HS-27A (cell line): ENCODE measurements at regions not wholly inside any gene's neighbourhood (a gene's known extent, or its start where the extent isn't known, plus 50 kb on each side); places are given as distances from the start of the nearest gene placed in this dataset.

Source experiments
- DNase-seq: peaks from one replicate; pipeline ENCODE4 v3.0.0-alpha.2; 2012; ENCODE audit warnings: low read depth, missing footprints

DNA sequence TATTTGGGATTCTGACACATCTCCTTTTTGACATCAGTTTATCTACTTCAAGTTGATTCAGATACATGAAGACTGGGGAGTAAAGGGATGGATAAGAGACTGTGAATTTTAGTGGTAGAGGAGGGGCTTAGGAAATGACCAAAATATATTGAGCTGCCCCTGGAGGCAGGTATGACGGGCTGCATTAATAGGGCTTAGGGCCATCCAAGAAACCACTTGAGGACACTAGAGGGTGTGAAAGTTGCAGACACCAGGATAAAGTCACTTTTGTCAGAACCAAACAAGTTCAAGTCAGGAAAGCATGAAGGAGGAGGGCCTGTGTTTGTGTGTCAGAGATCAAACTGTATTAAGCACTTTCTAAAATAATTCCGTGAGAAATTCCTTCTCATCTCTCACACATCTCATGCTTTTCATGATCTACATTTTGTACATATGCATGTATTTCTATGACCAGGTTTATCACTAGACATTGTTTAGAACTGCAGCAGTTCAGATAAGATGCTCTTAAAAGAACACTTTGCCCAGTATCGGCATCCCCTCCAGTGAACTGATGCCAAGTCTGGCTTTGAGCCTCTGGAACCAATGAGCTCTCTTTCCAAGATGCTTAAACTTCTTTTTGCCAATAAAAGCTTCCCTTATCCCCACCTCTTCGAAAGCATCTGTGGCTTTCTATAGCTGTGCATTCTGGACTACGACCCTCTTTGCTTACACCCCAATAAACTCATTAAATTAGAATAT, 136.9 kb downstream of the SLC38A1 start:
- DNase-seq = no peak

- DNase-seq = no peak
These were observed 137.3 kb upstream of the SCAF11 start for GRCh38 chr12:46127656-46128055.

GRCh38 chr12:46126050-46126727, 135.8 kb upstream of the SCAF11 start:
- DNase-seq = no peak

GRCh38 chr12:46124848-46125619, 134.7 kb upstream of the SCAF11 start:
- DNase-seq = peak; percentile 59

DNA sequence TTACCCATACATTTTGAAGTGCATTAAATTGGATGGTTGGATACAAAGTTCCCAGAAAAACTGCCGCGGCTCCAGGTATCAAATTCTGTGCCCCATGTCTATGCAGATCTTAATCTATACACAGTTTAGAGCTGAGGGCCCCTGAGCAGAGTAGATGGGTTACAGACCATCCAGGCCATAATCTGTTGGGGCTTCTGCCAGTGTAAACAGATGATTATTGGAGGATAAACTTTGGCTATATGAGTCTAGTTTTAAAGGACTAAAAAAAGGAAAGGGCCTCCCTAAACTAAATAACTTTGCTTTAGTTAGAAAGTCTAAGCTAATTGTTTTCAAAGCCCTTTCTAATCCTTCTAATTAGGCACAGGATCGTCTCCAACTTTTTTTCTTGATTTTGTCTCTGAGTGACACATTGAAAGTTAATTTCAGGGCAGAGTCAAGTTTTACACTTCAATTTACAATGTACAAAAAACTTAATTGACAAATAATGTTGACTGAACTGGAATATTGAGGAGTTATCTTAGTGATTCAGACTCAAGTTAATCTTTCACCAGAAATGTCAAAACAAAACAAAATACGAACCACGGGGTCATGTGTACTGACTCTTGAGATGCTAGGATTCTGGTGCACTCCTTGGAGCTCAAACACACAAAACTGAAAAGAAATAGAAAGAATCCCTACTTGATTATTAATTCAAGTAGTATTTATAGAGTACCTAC, 133.9 kb upstream of the SCAF11 start:
- no peak for DNase-seq

- no peak for DNase-seq
These were observed 122.0 kb upstream of the SCAF11 start for GRCh38 chr12:46112364-46112763.

DNA sequence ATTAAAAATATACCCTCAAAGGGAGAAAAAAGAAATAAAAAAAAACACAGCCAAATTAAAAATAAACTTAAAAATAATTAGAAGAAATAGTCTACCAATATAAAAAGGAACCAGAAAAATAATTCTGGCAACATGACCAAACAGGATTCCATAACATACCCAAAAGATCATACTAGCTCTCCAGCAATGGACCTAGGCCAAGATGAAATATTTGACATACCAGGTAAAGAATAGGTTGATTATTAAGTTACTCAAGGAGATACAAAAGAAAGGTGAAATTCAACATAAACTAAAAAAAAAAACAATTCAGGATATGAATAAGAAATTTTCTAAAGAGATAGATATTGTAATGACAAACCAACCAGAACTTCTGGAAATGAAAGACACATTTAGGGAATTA, 121.3 kb upstream of the SCAF11 start:
- DNase-seq = no peak

- no peak for DNase-seq
These were observed 120.7 kb upstream of the SCAF11 start for GRCh38 chr12:46110928-46111699.

DNA sequence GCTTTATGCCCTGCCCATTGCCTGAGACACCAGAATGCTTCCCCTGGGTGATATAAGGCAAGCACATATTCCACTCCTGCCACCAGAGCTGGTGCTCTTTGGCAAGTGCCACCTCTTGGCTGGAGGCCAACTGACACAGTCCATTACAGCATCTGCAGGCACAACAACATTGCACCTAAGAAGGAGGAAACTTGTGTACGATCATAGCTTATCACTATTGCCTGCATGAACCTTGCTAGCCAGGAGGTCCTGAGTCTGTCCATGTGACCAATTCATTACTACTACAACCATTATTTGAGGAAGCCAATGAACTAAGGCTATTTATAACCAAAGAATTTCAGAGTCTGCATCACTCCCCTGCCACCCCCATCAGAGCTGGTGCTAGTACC, 119.8 kb upstream of the SCAF11 start:
- no peak for DNase-seq

- no peak for DNase-seq
These were observed 119.2 kb upstream of the SCAF11 start for GRCh38 chr12:46109343-46110222.

DNA sequence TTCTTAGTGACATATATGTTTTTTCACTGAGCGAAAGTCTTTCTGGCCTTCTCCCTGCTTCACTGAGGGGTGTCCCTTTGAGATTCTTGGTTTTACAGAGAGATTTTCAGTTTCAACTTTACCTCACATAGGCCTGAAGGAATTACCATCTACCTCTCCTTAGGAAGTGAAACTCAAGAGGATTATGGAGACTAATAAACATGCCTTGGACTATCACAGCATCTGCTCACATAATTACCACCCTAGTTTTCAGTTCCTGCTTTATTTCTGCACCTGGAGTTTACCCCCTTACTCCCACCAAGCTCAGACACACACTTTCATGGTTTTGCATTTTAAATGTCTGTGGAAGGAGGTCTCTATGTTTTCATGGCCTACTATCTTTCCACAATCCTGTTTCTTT, 118.3 kb upstream of the SCAF11 start:
- DNase-seq = no peak

- no peak for DNase-seq
These were observed 117.2 kb upstream of the SCAF11 start for GRCh38 chr12:46107591-46107990.

GRCh38 chr12:46105735-46106134, 115.4 kb upstream of the SCAF11 start:
- no peak for DNase-seq

- no peak for DNase-seq
These were observed 113.4 kb upstream of the SCAF11 start for GRCh38 chr12:46103559-46104383.

DNA sequence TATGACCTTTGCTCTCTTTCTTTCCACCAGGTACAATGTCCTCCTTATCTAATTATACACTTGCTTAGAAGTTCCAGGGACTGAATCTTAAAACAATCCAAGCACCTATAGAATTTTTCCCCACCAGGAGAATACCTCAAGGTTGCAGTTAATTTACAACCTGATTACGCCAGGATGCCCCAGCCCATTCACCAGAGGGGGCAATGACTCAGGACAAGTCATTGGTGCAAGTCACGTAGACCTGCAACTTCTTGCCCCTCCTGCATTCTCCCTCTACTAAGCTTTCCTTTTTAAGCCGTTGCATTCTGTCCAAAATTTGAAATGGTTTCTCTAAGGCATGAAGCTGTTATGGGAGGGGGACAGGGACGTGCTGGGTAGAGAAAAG, 111.1 kb upstream of the SCAF11 start:
- no peak for DNase-seq

DNA sequence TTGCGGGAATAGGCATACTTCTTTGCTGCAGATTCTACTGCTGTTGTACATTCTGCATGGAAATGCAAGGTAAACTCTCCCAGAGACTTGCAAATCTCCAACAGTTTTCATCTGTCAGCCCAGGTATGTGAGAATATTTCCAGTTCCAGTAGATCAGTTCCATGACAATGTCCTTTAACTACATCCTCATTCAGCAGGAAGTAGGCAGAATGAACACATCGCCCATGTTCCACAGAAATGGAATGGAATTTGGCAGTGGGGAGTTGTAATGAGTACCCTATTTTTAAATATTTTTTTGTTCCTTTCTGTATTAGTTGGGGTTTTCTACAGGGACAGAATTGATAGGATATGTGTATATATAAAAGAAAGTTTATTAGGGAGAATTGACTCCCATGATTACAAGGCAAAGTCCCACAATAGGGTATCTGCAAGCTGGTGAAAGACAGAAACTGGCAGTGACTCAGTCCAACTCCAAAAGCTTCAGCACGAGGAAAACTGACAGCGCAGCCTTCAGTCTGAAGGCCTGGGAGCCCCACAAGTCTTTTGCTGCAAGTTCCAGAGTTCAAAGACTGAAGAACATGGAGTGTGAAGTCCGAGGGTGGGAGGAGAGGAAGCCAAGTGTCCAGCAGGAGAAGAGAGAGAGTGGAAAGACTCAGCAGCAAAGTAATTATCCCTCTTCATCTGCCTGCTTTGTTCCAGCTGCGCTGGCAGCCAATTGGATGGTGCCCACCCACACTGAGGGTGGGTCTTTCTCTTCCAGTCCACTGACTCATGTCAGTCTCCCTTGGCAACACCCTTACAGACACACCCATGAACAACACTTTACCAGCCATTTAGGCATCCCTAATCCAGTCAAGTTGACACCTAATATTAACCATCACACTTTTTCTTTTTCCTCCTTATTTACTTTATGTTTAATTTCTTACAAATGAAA, 110.4 kb upstream of the SCAF11 start:
- no peak for DNase-seq

DNA sequence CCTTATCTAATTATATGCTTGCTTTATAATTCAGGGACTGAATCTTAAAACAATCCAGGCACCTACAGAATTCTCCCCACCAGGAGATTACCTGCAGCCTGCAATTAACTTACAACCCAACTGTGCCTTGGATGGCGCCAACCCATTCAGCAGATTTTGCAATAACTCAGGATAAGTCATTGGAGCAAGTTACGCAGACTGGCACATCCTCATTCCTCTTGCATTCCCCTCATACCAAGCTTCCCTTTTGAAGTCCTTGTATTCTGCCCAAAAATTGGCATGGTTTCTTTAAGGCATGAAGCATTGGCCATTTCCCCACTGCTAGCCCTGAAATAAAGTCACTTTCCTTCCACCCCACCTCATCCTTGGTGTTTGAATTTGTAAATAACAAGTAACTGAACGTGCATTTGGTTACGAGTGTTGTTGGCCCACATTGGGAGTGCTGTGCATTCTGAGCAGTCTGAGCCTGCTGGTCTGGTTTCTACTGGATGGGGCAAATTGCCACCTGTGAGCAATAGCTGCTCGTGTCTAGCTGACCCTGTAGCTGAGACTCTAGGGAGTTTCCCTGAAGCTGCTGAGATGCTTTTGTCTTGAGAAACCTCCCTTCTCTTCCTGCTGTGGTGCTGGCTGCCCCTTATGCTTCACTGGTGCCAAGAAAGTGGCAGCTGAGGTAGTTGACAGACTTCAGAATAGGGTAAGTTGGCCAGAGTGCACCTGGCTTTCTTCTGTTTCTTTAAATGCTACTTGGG, 99.2 kb upstream of the SCAF11 start:
- no peak for DNase-seq

DNA sequence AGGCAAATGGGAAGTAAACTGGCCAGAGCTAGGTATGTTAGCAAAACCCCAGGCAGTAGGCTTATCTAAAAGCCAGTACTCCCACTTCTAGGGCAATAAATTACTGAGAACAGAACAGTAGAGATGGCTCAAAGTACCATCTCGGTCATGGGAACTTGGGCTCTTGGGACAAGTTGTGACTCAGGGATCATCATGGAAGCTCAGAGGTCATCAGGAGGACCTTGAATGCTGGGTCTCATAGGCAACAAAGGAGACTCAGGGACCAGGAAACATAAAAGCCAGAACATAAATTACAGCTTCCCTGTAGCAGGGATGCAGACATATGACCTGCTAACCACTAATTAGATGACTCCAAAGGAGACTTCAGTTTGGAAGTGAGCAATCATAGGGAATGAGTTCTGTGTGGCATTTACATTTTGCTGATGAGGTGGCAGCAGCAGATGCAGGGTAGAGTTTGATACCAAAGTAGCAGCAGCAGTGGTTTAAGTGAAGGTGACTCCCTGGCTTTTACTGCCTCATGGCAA, 97.6 kb upstream of the SCAF11 start:
- no peak for DNase-seq
